ENCODE measurements at regions not wholly inside any gene's neighbourhood (a gene's known extent, or its start where the extent isn't known, plus 50 kb on each side); places are given as distances from the start of the nearest gene placed in this dataset.
"Not testable (repeated sequence)": the region's sequence is repeated elsewhere in the genome, so short reads cannot be mapped to it uniquely, and the experiment has no call there.

DNA sequence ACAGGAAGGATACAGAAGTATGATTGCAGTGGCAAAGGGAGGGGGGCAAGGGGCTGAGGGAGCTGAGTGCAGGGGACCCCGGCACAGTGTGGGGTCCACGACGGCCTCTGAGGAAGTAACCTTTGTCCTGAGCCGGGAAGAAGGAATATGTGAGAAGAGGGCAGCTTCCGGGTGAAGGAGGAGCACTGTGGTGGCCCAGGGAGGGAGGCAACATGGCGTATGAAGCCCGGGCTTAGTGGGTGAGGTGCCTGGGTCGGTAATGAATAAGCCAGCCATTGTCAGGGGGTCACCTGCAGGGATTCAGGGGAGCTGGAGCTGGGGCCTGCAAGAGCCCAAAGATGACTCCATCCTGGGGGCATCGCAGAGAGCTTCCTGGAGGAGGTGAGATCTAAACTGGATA is 200.4 kb downstream of the FOXD2 start:
- no peak for DNase-seq

DNA sequence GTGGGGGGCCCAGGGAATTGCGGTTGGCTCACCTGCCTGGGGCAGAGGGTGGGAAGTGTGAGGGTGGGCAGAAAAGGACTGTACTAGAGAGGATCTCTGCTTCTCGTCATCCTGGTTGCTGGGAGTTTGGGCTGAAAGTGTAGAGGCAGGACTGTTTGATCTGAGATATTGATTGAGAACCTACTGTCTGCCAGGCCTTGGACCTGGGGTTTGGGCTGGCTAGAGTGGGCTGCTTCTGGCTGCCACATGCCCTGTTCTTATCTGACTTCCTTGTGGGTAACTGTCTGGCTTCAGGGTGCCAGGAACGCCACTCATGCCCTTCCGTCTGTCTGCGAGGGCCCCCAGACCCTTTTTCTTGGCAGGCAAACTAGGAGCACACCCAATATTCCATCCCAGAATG is 200.9 kb downstream of the FOXD2 start:
- no peak for DNase-seq

DNA sequence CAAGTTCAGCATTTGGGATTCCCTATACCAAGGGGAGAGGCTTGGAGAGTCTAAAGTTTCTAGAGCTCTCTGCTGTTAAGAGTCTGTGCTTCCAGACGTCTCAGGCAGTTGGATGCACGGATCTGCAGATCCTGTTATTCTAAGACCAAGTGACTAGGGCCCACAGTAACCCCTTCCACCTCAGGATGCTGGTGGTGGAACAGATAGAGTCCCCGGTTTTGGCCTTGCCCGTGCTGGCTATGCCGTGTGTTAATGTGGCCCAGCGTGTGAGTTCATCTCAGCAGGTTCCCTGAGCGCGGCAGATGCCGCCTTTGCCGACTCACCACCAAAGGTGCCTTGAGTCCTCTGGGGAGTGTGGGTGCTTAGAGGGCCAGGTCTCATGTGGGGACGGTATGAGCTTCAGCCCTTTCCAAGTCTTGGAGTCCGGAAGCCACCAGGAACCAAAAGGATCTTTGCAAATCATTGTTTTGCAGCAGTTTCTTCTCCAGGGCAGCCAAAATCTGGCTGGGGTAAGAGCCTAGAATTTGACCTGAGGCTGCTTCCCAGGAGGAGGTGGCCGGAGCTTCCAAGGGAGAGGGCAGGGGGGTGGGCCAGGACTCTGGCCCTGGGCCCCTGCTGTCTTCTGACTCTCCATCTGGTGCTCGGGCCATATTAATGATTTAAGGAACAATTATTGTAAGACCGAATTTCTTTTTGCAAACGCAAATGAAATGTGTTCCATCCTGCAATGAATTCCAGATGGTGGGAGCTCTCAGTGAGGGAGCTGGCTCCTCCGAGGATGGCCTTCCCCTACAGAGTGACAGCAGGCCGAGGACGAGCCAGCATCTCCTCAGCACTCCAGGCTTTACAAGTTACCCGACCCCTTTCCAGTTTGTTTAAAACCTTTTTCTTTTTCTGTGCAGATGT is 205.7 kb downstream of the FOXD2 start:
- DNase-seq, result no peak

DNA sequence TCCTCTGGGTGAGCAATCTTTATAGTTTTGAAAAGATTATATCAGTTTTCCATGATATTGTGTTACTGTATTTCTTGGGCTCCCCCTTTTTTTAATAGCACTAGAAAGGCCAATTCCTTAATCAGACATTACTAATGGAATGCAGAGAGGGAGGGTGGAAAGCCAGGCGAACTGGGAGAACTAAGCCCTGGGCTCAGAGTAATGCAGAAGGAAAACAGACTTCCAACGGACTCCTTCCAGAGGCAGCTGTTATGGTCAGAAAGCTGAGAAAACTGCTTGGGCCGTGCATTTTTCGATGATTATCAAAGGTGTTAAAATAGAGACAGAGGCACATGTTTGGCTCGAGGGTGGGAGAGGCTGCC is 206.3 kb downstream of the FOXD2 start:
- DNase-seq, result no peak

DNA sequence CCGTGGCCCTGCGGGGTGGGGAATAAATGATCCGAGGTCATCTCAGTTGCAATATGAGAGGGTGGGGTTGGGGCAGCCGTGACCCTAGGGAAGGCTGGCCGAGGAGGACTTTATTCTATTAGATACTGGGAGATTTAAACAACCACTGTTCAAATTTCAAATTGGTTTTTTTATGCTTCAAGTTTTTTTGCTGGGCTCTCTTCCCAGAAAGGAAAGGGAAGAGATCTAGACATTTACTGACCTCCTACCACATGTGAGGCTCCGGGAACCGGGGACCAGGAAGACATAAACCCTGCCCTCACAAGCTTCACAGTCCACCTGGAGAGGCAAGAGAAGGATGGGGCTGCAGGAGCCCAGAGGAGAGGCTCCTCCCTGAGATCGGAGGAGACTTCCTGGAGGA is 207.3 kb downstream of the FOXD2 start:
- DNase-seq, result no peak

DNA sequence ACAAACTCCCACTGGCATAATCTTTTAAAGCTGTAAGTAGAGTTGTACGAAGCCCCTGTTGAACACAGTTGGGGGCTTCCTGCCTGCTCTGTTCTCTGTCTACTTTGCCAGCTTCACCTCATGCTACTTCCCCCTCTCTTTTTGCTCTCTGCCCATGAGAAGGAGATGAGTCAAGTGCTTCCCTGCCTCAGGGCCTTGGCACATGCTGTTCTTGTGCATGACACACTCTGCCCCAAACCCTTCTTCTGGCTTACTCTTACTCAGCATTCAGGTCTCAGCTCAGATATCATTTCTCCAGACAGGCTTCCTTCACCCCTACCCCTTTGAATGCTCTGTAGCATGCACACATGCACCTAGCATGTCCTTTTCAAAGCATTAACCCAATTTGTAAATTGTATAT is 208.8 kb downstream of the FOXD2 start:
- DNase-seq, result no peak

DNA sequence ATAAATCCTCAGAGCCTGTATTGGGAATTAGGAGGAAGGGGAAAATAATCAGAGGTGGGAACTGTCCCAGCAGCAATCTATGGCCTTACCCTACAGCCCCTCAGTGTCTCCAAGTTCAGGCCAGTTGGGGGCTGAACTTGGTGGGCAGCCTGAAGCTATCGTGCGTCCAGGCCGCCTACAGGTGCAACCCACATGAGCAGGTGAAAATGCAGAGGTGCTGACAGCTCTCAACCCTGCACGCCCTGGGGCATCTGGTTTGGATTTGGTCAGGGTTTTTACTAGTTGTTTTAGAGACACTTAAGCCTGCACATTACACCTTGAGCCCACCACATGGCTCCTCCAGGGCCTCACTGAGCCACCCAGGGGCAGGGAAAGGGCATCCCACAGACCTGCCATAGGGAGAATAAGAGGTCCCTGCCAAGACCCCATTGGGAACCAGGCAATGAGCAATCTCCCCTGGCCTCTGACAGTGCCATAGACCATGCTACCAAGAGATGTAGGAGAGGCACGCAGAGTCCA is 209.5 kb downstream of the FOXD2 start:
- DNase-seq, result no peak

DNA sequence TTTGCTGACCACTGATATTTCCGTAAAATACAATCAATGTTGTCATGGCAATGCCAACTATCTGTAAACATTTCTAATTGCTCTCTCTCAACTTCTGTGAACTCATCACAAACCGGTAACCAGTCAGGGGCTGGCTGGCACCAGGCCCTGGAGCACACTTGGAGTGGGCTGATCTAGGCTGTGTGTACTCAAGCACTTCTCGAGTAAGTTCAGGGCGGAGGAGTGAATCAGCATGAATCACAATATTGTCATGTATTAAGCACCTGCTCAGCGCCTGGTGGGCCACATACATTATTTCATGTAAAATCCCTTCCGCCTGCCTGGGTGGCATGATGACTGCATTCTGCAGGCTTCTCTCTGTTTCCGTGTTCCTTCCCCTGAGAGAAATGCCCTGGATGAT is 212.4 kb downstream of the FOXD2 start:
- peak; percentile 98 for DNase-seq

DNA sequence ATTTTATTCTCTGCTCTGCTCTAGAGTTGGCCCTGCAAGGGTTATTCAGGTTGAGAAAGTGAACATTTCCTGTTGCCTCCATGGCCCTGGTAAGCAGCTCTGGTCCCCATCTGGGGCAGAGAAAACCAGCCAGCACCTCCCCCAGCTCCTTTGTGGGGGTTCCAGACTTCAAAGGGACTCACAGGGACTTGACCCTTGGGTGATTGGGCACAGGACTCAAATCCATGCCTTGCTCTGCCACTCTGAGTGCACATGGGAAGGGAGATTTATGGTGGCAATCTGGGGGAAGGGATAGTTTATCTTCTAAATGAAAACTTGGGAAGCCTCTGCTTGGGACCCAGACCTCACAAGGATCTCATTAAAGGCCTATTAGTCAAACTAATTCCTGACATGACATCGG is 212.8 kb downstream of the FOXD2 start:
- no peak for DNase-seq

DNA sequence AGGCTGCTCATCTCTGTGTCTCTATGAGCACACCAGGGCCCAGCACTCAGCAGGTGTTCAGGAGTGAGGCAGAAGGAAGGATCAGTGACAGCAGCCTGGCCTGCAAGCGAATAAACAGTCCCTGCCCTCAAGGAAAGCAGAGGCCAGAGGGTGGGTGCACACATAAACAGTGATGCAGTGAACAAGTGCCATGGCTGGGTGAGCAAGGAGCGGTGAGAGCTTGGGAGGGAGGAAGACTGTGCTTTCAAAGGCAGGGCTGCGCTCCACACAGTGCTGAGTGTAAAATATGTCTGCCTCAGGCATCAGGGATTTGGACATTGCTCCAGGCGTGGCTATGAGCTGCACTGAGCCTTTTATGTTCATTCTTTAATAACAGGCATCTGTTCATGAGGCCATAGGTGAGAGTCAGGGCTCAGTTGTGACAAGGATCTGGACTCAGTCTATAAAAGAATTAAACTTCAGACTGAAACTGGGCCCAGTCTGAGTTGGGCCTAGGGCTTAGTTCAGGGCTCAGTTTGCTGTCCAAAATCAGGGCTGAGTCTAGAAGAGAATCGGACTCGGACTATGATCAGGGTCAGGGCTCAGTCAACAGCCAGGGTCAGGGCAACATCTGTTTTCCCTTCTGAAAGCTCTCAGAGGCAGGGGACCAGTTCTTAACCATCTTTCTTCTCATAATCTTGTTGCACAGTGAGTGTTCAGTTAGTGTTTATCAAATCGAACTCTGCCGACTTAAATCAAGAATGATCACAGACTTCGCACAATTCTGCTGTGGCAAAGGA is 213.7 kb downstream of the FOXD2 start:
- peak; percentile 37 for DNase-seq

DNA sequence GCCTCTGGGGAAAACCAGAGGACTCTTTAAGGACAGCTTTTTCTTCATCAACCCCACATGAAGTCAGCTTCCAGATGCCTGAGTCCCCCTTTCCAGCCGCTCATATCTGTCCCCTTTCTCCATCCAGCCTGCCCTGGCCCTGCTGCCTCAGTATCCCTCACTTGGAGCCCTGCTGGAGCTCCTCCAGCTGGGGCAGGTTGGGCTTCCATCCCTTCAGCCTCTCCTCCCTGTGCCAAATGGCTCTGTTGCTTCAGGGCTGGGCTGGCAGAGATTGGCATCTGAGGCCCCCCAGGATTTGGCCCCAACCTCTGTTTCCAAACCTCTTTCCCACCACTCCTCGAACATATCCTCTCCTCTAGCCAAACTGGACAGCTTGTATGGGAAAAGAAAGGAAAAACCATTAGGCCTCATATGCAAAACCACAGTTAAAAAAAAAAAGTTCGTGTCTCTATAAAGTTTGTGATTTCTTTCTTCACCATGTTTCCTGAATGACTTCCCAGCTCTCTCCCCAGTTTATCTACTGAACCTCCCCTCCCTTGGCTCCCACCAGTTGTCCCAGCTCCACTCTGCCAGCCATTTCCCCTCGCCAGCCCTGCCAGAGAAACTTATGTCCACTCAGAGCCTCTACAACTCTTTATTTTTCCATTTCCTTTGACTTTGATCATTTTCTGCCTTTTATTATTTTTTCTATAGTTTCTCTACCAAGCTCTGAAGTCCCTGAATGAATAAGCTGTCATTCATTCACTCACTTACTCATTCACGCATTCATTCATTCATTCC is 217.9 kb downstream of the FOXD2 start:
- DNase-seq, result no peak

DNA sequence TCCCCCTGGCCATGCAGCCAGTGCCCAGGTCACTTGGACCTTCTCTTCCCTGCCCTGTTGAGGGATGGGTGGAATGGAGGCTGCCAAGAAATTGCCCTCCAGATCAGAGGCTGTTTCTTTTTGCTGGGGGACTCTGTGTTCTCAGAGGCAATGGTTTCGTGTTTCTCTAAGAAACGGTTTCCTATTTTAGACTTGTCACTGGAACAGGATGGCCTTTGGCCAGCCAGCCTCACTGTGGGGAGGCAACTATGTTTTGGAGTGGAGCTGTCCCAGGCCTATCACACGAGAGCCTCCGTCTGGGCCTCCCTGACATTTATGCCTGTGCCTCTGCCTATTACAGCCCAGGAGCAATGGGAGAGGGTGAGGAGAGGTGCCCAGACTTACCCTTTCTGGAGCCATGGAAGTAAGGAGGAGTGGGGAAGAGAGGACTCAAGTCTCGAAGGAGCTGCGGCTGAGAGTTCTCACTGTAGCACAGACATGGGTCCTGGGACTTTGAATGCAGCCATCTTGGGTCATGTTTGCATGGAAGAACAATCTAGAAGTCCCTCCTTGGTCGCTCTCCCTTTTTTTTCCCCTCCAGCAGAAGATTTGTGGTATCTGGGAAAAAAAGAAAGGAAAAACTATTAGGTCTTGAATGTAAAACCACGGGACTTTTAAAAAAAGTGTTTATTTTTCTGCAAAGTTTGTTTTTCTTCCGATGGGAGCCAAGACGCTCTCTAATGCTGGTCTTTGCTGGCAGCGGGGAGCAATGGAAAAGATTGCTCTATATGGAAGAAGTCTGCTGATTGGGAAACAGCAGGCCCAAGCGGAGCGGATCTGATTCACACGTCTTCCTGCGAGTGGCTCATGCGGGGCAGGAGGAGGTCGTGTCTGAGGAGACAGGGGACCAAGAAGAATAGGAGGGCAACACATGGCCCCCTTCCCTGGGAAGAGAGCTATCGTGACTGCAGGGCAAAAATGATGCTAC is 219.2 kb downstream of the FOXD2 start:
- no peak for DNase-seq

DNA sequence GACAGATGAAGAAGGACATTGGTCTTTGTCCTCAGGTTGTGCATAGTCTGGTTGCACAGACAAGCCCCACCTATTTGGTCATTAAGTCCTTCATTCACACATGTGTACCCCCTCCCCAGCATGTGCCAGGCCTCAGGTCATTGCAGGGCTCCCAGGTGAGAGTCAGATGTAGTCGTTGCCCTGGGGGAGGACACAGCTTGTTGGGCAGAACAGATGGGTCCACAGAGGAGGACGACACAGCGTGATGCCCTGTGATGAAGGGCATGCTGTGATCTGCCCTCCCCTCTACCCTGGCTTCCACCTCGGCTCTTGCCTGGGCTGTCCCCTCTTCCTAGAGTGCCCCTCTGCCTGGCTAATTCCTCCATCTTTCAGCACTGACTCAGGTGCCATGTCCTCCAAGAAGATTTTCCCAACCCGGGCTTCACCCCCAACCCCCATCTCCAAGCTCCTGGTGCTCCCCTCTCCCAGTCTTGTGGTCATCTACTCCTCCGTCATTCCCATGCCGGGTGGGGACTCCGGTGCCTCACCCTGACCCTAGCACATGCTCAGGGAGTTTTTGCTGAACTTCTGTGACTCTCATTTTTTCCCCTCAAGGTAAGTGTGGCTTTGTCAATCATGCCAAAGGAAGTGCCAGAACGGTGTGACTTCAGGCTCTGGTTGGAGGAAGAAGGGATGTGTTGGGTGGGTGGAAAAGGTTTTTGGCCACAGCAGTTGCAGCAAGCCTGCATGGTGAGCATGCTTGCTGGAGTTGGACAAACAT is 220.5 kb downstream of the FOXD2 start:
- no peak for DNase-seq

DNA sequence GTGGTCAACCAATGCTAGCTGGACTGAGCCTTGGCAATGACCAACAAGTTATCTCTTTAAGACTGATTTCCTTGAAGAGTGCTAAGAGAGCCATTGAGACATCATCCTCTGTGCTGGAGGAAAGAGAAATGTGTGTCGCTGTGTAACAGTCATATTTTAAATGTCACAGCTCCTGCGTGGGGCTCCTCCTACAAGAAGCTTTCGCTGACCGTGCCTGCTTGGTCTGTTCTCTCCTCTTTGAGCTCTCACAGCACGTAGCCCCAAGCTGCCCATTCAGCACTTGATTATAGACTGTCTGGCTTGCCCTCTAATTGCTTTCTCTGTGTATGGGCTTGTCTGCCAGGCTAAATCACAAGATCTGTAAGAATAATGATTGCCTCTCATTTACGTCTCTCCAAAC is 221.3 kb downstream of the FOXD2 start:
- no peak for DNase-seq

DNA sequence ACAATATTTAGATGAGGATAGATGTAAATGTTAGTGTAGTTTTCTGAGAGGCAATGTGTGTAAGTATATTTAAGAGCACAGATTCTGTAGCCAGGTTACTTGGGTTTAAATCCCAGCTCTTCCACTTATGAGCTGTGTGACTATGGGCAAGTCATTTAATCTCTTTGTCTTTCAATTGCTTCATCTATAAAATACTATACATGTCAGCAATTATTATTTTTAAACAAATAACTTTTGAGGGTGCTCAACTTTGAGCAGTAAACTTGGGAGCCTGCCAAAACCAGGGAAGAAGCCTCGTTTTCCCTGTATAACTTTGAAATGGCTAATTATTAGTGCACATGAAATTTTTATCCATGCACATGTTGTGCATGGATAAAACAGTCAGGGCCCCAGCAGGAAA is 222.8 kb downstream of the FOXD2 start:
- DNase-seq, result no peak

DNA sequence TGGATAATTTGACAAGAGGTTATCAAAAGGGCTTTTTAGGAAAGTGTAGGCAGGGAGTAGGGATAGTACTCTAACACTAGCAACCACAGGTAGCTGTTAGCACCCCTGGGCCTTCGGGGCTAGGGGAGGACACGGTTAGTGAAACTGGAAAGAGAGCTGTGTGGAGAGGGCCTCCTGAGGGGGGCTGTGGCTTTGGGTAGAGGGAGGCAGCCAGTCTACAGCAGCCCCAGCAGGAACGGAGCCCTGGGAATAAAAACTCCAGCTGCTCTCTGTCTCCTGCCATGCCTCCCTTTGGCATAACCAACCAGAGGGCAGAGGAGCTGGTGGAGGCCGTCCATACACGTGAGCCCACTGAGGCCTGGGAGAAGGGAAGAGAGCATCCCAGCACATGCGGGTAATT is 223.2 kb downstream of the FOXD2 start:
- DNase-seq, result no peak

DNA sequence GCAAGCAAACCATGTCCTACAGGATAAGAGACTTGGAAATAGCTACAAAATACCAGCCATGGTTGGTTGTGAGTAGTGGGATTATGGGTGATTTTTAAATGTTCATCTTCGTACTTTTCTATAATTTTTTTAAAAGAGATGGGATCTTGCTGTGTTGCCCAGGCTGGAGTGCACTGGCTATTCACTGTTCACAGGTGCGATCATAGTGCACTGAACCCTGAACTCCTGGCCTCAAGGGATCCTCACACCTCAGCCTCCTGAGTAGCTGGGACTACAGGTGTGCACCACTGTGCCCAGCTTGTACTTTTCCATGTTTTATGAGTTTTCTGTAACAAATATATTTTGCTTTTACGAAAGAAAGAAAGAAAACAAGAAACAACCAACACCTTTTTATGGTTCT is 224.2 kb downstream of the FOXD2 start:
- no peak for DNase-seq

DNA sequence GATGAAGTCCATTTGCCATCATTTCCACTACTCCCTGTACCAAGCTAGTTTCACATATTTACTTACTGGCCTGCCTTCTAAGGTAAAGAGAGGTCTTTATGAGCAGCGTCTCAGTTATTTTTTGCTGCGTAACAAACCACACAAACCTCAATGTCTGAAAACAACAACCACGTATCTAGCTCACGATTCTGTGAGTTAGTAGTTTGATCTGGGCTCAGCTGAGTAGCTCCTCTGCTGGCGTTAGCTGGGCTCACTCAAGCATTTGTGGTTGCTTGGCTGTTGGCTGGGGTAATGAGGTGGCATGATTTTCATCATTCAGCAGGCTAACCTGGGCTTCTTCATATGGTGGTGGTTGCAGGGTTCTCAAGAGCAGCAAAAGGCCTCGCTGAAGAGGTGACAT is 225.4 kb downstream of the FOXD2 start:
- DNase-seq, result no peak

DNA sequence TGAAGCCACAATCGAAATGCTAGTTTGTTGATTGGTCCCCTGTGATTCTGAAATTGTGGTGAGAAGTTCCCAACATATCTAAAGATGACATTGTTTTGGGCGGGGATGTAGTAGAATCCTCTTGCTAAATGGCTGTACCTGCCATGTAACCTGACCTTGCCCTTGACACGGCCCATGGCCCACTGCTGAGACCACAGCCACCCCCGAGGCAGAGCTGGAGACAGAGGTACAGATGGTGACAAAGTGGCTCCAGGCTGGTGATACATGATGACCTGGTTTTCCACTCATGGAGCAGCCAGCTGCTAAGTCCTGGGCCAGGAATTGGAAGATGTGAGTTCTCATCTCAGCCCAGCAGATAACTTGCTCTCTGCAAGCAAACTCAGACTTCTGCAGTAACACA is 226.5 kb downstream of the FOXD2 start:
- no peak for DNase-seq

DNA sequence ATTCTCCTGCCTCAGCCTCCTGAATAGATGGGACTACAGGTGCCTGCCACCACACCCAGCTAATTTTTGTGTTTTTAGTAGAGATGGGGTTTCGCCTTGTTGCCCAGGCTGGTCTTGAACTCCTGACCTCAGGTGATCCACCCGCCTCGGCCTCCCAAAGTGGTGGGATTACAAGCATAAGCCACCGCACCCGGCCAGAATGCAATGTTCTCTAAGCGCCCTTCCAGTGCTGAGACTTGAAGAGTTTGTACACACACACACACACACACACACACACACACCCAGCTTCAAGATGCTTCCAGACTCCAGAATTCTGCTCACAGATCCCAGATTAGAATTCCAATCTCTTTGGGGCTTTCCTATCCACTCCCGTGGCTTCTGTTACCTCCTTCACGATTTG is 227.1 kb downstream of the FOXD2 start:
- DNase-seq, result not testable (repeated sequence)

DNA sequence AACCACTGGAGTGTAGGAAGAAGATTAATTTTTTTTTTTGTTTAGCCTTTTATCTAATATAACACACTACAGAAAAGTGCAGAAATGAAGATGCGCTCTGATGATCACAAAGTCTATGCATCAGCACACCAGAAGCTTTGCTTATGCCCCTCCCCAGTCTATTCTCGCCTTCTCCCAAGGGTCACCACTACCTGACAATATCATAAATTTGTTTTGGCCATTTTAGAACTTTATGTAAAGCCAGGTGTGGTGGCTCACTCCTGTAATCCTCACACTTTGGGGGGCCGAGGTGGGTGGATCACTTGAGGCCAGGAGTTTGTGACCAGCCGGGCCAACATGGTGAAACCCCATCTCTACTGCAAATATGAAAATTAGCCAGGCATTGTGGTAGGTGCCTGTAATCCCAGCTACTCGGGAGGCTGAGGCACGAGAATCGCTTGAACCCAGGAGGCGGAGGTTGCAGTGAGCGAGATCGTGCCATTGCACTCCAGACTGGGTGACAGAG is 231.3 kb downstream of the FOXD2 start:
- DNase-seq, result no peak
